CD14-positive monocyte (primary cell): ENCODE measurements at regions not wholly inside any gene's neighbourhood (a gene's known extent, or its start where the extent isn't known, plus 50 kb on each side); places are given as distances from the start of the nearest gene placed in this dataset.

ENCODE experiments used
- DNase-seq, 3 donors: peaks; one replicate each; pipeline ENCODE4 v3.0.0-alpha.2; 2011 to 2022
- H2AFZ ChIP-seq: 2 replicates; pipeline ENCODE4 v1.6.0; 2012; ENCODE audit warnings: mild to moderate bottlenecking, low read depth, low read length, inconsistent platforms; ENCODE audit not compliant: insufficient read depth, poor library complexity, severe bottlenecking
- H3K27ac ChIP-seq, 2 donors: 1 replicate in 1 of 2; 2 replicates in 1 of 2; pipeline ENCODE4 v1.5.1; 2012 to 2013; ENCODE audit warnings: low read length in 2 of 2, control low read depth in 1 of 2, inconsistent platforms in 1 of 2, low read depth in 1 of 2, mild to moderate bottlenecking in 1 of 2
- H3K27me3 ChIP-seq, 2 donors: one replicate each; pipeline versions ENCODE4 v1.6.0 to v1.6.1; 2011 to 2013; ENCODE audit warnings: low read length in 2 of 2; ENCODE audit not compliant: control insufficient read depth in 2 of 2, insufficient read depth in 2 of 2
- H3K36me3 ChIP-seq, 2 donors: replicated peaks in 1 of 2; 1 replicate in 1 of 2; 2 replicates in 1 of 2; pipeline versions ENCODE4 v1.5.1 to v1.6.1; 2012 to 2013; ENCODE audit warnings: low read length in 2 of 2, control low read depth in 1 of 2, inconsistent platforms in 1 of 2, mild to moderate bottlenecking in 1 of 2; ENCODE audit not compliant: insufficient read depth in 2 of 2, control insufficient read depth in 1 of 2
- H3K4me1 ChIP-seq, 2 donors: 1 replicate in 1 of 2; 2 replicates in 1 of 2; pipeline versions ENCODE4 v1.5.1 to v1.6.1; 2012 to 2013; ENCODE audit warnings: low read length in 2 of 2, control low read depth in 1 of 2, inconsistent platforms in 1 of 2, mild to moderate bottlenecking in 1 of 2, moderate library complexity in 1 of 2; ENCODE audit not compliant: insufficient read depth in 2 of 2, control insufficient read depth in 1 of 2
- H3K4me2 ChIP-seq: replicated peaks from 2 replicates; pipeline ENCODE3; 2012; ENCODE audit warnings: low read length, moderate library complexity, mild to moderate bottlenecking; ENCODE audit not compliant: poor library complexity, severe bottlenecking; ENCODE audit errors: extremely low read depth
- H3K4me3 ChIP-seq, 3 experiments: fragments of 200-600 bp in 1 of 3; sonication (generic) in 1 of 3; replicated peaks in 1 of 3; 1 replicate in 2 of 3; 2 replicates in 1 of 3; pipeline ENCODE4 v1.5.1; 2011 to 2013; ENCODE audit warnings: low read length in 3 of 3, mild to moderate bottlenecking in 3 of 3, control low read depth in 2 of 3, low read depth in 2 of 3, inconsistent platforms in 1 of 3, moderate library complexity in 1 of 3
- H3K79me2 ChIP-seq: 2 replicates; pipeline ENCODE4 v1.6.0; 2012; ENCODE audit warnings: mild to moderate bottlenecking, control low read depth, inconsistent platforms, low read length, moderate library complexity; ENCODE audit not compliant: insufficient read depth
- H3K9ac ChIP-seq: 2 replicates; pipeline ENCODE4 v1.6.0; 2017; ENCODE audit warnings: low read length, mild to moderate bottlenecking; ENCODE audit not compliant: insufficient read depth, poor library complexity, severe bottlenecking
- H3K9me3 ChIP-seq, 2 donors: replicated peaks in 1 of 2; 1 replicate in 1 of 2; 2 replicates in 1 of 2; pipeline versions ENCODE4 v1.5.1 to v1.6.1; 2012 to 2013; ENCODE audit warnings: low read length in 2 of 2, control low read depth in 1 of 2; ENCODE audit not compliant: control insufficient read depth in 1 of 2, insufficient read depth in 1 of 2
- H4K20me1 ChIP-seq: 2 replicates; pipeline ENCODE4 v1.6.0; 2012; ENCODE audit warnings: mild to moderate bottlenecking, low read length, control low read depth, moderate library complexity; ENCODE audit not compliant: insufficient read depth
- H3K27ac Mint-ChIP-seq, 7 donors: one replicate each; pipeline ENCODE4 v1.8.0; 2020; ENCODE audit warnings: mild to moderate bottlenecking in 7 of 7, mixed read lengths in 7 of 7, moderate library complexity in 6 of 7, inconsistent platforms in 2 of 7
- H3K27me3 Mint-ChIP-seq, 3 donors: one replicate each; pipeline ENCODE4 v1.8.0; 2021 to 2022; ENCODE audit warnings: low read depth in 3 of 3, mild to moderate bottlenecking in 3 of 3, mixed read lengths in 3 of 3, moderate library complexity in 3 of 3, inconsistent platforms in 1 of 3
- H3K36me3 Mint-ChIP-seq, 2 donors: one replicate each; pipeline ENCODE4 v1.8.0; 2020; ENCODE audit warnings: mixed read lengths in 2 of 2, inconsistent platforms in 1 of 2, mild to moderate bottlenecking in 1 of 2
- H3K4me1 Mint-ChIP-seq: one replicate; pipeline ENCODE4 v1.8.0; 2020; ENCODE audit warnings: mild to moderate bottlenecking, mixed read lengths
- H3K4me3 Mint-ChIP-seq, 2 donors: one replicate each; pipeline ENCODE4 v1.8.0; 2020; ENCODE audit warnings: mild to moderate bottlenecking in 2 of 2, mixed read lengths in 2 of 2, moderate library complexity in 1 of 2
- H3K9me3 Mint-ChIP-seq, 7 donors: one replicate each; pipeline ENCODE4 v1.8.0; 2020 to 2022; ENCODE audit warnings: mixed read lengths in 7 of 7, mild to moderate bottlenecking in 6 of 7, moderate library complexity in 6 of 7, inconsistent platforms in 2 of 7
- WGBS: methylation state at CpG from one replicate; pipeline ENCODE4 v1.1.5; 2013; ENCODE audit warnings: missing lambda C conversion rate; ENCODE audit not compliant: insufficient coverage; 5-methylcytosine and 5-hydroxymethylcytosine counted together
- intact Hi-C, 2 donors: fragments of 100-400 bp; cut with micrococcal nuclease; formaldehyde crosslinking; loops; one replicate each; pipeline versions ENCODE4 v1.15.0 to v1.15.1; 2023
- TF ChIP-seq, protein P1 (sequence below): fragments of 200-600 bp; IDR thresholded peaks from one replicate; pipeline ENCODE4 v1.8.0; 2022; ENCODE audit warnings: antibody characterized with exemption, mild to moderate bottlenecking

DNA sequence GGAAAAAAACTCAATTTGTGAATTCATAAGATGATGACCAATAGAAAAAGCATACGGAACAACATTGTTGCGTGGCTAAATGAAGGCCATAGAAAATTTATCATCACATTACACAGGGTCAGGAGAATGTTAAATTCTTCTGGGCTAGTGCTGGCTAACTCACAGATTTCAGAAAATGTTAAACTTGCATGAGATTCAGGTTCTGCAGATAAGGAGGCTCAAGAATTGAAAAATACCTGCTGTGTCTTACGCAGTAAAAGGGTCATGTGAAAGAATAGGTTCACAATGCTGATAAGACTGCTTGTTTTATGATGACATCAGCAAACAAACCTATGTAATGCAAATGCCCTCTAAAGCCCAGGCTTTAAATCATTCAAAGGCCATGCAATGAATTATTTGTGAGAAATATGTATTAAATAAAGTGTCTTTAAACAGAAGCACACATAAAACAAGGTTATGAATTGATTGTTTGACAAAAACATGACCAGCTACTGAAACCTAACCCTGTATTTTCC is 378.8 kb downstream of the USP25 start:
- intact Hi-C loops = no loop called here
- no peak overlapping the region for H3K27ac Mint-ChIP-seq
- no peak overlapping the region for H3K9ac ChIP-seq
- H3K4me2 ChIP-seq = no peak overlapping the region
- no peaks in the 10 kb centered on the region for H3K4me1 Mint-ChIP-seq
- H3K79me2 ChIP-seq = no peaks in the 10 kb centered on the region
- H3K4me3 ChIP-seq = no peak overlapping the region
- H3K9me3 ChIP-seq = peaks cover 0 to 7% of the 10 kb centered on the region in 2 donors
- DNase-seq = no peak
- H3K9me3 Mint-ChIP-seq = peaks cover 3 to 13% (median 5%) of the 10 kb centered on the region in 7 donors
- no CpG with 5 or more reads among the region's 3 CpGs for WGBS
- no peak overlapping the region for H3K4me3 Mint-ChIP-seq
- H2AFZ ChIP-seq = no peak overlapping the region
- H4K20me1 ChIP-seq = no peaks in the 10 kb centered on the region
- no peaks in the 10 kb centered on the region for H3K4me1 ChIP-seq
- no peaks in the 10 kb centered on the region for H3K27me3 Mint-ChIP-seq
- H3K27me3 ChIP-seq = no peaks in the 10 kb centered on the region
- H3K27ac ChIP-seq = no peak overlapping the region
- H3K36me3 Mint-ChIP-seq = no peaks in the 10 kb centered on the region
- TF ChIP-seq, protein P1, sequence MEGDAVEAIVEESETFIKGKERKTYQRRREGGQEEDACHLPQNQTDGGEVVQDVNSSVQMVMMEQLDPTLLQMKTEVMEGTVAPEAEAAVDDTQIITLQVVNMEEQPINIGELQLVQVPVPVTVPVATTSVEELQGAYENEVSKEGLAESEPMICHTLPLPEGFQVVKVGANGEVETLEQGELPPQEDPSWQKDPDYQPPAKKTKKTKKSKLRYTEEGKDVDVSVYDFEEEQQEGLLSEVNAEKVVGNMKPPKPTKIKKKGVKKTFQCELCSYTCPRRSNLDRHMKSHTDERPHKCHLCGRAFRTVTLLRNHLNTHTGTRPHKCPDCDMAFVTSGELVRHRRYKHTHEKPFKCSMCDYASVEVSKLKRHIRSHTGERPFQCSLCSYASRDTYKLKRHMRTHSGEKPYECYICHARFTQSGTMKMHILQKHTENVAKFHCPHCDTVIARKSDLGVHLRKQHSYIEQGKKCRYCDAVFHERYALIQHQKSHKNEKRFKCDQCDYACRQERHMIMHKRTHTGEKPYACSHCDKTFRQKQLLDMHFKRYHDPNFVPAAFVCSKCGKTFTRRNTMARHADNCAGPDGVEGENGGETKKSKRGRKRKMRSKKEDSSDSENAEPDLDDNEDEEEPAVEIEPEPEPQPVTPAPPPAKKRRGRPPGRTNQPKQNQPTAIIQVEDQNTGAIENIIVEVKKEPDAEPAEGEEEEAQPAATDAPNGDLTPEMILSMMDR = no peak
- no peaks in the 10 kb centered on the region for H3K36me3 ChIP-seq

DNA sequence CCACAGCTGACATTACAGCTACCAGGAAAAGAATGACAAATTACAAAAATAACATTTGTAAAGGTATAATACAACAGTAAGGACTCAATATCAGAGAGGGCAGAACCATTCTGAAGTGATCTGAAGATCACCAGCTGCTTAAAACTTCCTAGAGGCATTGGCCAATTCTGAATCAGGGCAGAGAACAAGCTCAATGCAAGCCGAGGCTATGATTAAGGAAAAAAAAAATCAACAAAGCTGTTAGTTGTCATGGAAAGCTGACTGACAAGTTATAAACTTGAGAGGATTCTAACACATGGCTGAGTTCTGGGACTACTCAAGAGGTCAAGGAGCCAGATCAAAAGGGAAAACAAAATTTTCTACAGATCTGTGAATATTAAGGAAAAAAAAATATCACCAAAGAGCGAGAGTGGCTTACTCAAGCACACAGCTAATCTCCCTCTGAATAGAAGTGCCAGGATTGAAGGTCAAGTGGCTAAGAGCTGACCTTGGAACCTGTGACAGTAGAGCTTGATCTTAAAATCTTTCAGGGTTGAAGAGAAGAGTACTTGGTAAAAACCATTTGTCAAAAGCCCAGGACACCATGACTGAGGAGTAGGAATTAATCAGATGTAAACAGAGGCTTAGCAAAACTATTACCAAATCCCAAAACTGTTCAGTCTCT is 383.4 kb downstream of the USP25 start:
- H2AFZ ChIP-seq = no peak overlapping the region
- TF ChIP-seq, protein P1 = no peak
- no peaks in the 10 kb centered on the region for H3K4me1 Mint-ChIP-seq
- H3K4me3 ChIP-seq = no peak overlapping the region
- no peak overlapping the region for H3K4me2 ChIP-seq
- H4K20me1 ChIP-seq = no peaks in the 10 kb centered on the region
- H3K27ac ChIP-seq = no peak overlapping the region
- intact Hi-C loops = no loop called here
- no peaks in the 10 kb centered on the region for H3K27me3 ChIP-seq
- no peak overlapping the region for H3K4me3 Mint-ChIP-seq
- H3K9ac ChIP-seq = no peak overlapping the region
- no peaks in the 10 kb centered on the region for H3K79me2 ChIP-seq
- H3K27me3 Mint-ChIP-seq = no peaks in the 10 kb centered on the region
- no peak for DNase-seq
- no peaks in the 10 kb centered on the region for H3K4me1 ChIP-seq
- H3K9me3 ChIP-seq = peaks cover 0 to 8% of the 10 kb centered on the region in 2 donors
- no peak overlapping the region for H3K27ac Mint-ChIP-seq
- WGBS = 100% methylated on average over 1 of the region's 2 CpGs
- H3K36me3 ChIP-seq = no peaks in the 10 kb centered on the region
- H3K36me3 Mint-ChIP-seq = no peaks in the 10 kb centered on the region
- H3K9me3 Mint-ChIP-seq = peaks cover 0 to 14% (median 0%) of the 10 kb centered on the region in 7 donors
